ENCODE measurements at regions not wholly inside any gene's neighbourhood (a gene's known extent, or its start where the extent isn't known, plus 50 kb on each side); places are given as distances from the start of the nearest gene placed in this dataset.

DNA sequence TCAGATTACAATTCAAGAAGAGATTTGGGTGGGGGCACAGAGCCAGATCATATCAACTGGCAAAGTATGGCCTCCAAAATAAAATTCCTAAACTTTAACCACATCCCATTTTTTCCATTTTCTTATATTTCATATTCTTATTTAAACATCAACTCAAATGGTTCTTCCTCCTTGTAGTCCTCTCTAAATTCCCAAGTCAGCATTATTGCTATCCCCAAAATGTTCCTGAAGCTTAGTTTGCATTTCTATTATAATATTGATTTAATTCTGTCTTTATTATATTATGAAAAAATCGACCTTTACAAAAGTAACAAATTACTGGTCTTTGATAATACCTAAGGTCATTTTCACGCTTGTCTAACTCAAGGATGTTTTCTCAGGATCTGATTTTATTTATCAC is 67.5 kb downstream of the NPY1R start:
- CTCF ChIA-PET: no interaction called here
- no peaks in the 10 kb centered on the region for H3K4me1 ChIP-seq (ENCODE audit: control insufficient read depth in 1 of 2, insufficient read depth in 2 of 2, low read length in 2 of 2)
- no peak overlapping the region for H3K4me3 ChIP-seq (replicated peaks in 1 of 2; ENCODE audit: low read depth in 1 of 2, low read length in 2 of 2)
- H3K9me2 ChIP-seq (ENCODE audit: insufficient read depth): no peaks in the 10 kb centered on the region
- no peaks in the 10 kb centered on the region for H4K20me1 ChIP-seq (ENCODE audit: insufficient read depth)
- no peak overlapping the region for H3K9ac ChIP-seq (ENCODE audit: low read length)
- H3K4me2 ChIP-seq (ENCODE audit: low read length): no peak overlapping the region
- intact Hi-C loops (cut with micrococcal nuclease): no loop called here
- no peaks in the 10 kb centered on the region for H3K27me3 ChIP-seq (ENCODE audit: insufficient read depth, low read length)
- no peak for DNase-seq (ENCODE audit: low read depth, low spot score)
- H3K36me3 ChIP-seq (ENCODE audit: control insufficient read depth in 1 of 2, insufficient read depth in 2 of 2, low read length in 2 of 2): no peaks in the 10 kb centered on the region
- POLR2A ChIA-PET: no interaction called here
- no peak overlapping the region for H3K27ac ChIP-seq (ENCODE audit: low read depth, low read length)
- no peak overlapping the region for H2AFZ ChIP-seq (ENCODE audit: low read depth, low read length, poor library complexity, severe bottlenecking)
- H3K79me2 ChIP-seq (ENCODE audit: insufficient read depth, low read length): no peaks in the 10 kb centered on the region
- ATAC-seq: no peak
- no TSS peak for BruUV-seq (replicated peaks)
- no peaks in the 10 kb centered on the region for H3K9me3 ChIP-seq (ENCODE audit: control insufficient read depth in 1 of 2, insufficient read depth in 1 of 2, low read depth in 1 of 2, low read length in 2 of 2)
- no peak for TF ChIP-seq CTCF (IDR thresholded peaks at IDR 0.05 in 2 of 3, conservative IDR thresholded peaks at IDR 0.05 in 1 of 3; ENCODE audit: borderline replicate concordance in 1 of 3, insufficient read depth in 1 of 3, low read depth in 2 of 3, low read length in 2 of 3)
- no peak for TF ChIP-seq POLR2AphosphoS5 (IDR thresholded peaks at IDR 0.05; ENCODE audit: low read depth, low read length)
- TF ChIP-seq, protein P1, sequence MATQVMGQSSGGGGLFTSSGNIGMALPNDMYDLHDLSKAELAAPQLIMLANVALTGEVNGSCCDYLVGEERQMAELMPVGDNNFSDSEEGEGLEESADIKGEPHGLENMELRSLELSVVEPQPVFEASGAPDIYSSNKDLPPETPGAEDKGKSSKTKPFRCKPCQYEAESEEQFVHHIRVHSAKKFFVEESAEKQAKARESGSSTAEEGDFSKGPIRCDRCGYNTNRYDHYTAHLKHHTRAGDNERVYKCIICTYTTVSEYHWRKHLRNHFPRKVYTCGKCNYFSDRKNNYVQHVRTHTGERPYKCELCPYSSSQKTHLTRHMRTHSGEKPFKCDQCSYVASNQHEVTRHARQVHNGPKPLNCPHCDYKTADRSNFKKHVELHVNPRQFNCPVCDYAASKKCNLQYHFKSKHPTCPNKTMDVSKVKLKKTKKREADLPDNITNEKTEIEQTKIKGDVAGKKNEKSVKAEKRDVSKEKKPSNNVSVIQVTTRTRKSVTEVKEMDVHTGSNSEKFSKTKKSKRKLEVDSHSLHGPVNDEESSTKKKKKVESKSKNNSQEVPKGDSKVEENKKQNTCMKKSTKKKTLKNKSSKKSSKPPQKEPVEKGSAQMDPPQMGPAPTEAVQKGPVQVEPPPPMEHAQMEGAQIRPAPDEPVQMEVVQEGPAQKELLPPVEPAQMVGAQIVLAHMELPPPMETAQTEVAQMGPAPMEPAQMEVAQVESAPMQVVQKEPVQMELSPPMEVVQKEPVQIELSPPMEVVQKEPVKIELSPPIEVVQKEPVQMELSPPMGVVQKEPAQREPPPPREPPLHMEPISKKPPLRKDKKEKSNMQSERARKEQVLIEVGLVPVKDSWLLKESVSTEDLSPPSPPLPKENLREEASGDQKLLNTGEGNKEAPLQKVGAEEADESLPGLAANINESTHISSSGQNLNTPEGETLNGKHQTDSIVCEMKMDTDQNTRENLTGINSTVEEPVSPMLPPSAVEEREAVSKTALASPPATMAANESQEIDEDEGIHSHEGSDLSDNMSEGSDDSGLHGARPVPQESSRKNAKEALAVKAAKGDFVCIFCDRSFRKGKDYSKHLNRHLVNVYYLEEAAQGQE (IDR thresholded peaks at IDR 0.05; ENCODE audit: low read depth): no peak
- no peak for TF ChIP-seq EZH2 (IDR thresholded peaks at IDR 0.05)
- TF ChIP-seq FOSL1 (IDR thresholded peaks at IDR 0.05; ENCODE audit: low read depth): no peak
- TF ChIP-seq POLR2A (IDR thresholded peaks at IDR 0.05; ENCODE audit: borderline replicate concordance, extremely low read depth, insufficient read depth, insufficient read length): no peak
- TF ChIP-seq MAX (IDR thresholded peaks at IDR 0.05): no peak
- RAD21 ChIA-PET (ENCODE audit: low non-redundant PET in 1 of 2, low total read pairs in 2 of 2, uncharacterized antibody in 2 of 2, unreplicated experiment in 2 of 2): no interaction called here

Measured in HCT116 (cell line).